Activated gamma-delta T cell treated with Interleukin-2 at 50 U/mL for 16 hours (primary cell): ENCODE measurements at regions not wholly inside any gene's neighbourhood (a gene's known extent, or its start where the extent isn't known, plus 50 kb on each side); places are given as distances from the start of the nearest gene placed in this dataset.

Experiments used
- DNase-seq: peaks from one replicate; pipeline ENCODE4 v3.0.0-alpha.2; 2020

- DNase-seq = no peak
These were observed 163.5 kb downstream of the AACS start for GRCh38 chr12:125228519-125229260.

GRCh38 chr12:125229878-125230530 is 164.8 kb downstream of the AACS start:
- no peak for DNase-seq

- no peak for DNase-seq
These were observed 168.1 kb downstream of the AACS start for GRCh38 chr12:125233319-125233718.

GRCh38 chr12:125239563-125239962 is 174.3 kb downstream of the AACS start:
- DNase-seq = no peak

- no peak for DNase-seq
These were observed 175.5 kb downstream of the AACS start for GRCh38 chr12:125240717-125241116.

GRCh38 chr12:125243811-125244210 is 178.6 kb downstream of the AACS start:
- no peak for DNase-seq

- DNase-seq = no peak
These were observed 179.1 kb downstream of the AACS start for GRCh38 chr12:125244338-125244737.

- DNase-seq = no peak
These were observed 180.6 kb downstream of the AACS start for GRCh38 chr12:125245581-125246557.

- DNase-seq = no peak
These were observed 182.2 kb downstream of the AACS start for GRCh38 chr12:125247477-125247876.

- DNase-seq = no peak
These were observed 184.0 kb downstream of the AACS start for GRCh38 chr12:125249066-125249824.

- DNase-seq = no peak
These were observed 184.7 kb downstream of the AACS start for GRCh38 chr12:125249932-125250331.

- DNase-seq = no peak
These were observed 189.0 kb downstream of the AACS start for GRCh38 chr12:125254236-125254635.

GRCh38 chr12:125254856-125255255 is 189.6 kb downstream of the AACS start:
- no peak for DNase-seq

- DNase-seq = no peak
These were observed 190.8 kb downstream of the AACS start for GRCh38 chr12:125255935-125256633.

GRCh38 chr12:125256634-125256936 is 191.3 kb downstream of the AACS start:
- DNase-seq = no peak

- DNase-seq = no peak
These were observed 194.1 kb downstream of the AACS start for GRCh38 chr12:125259178-125259867.

- DNase-seq = no peak
These were observed 197.6 kb downstream of the AACS start for GRCh38 chr12:125262851-125263250.

GRCh38 chr12:125263385-125263784 is 198.2 kb downstream of the AACS start:
- DNase-seq = no peak

GRCh38 chr12:125267114-125267513 is 201.9 kb downstream of the AACS start:
- no peak for DNase-seq

GRCh38 chr12:125269276-125269675 is 204.0 kb downstream of the AACS start:
- DNase-seq = no peak

- no peak for DNase-seq
These were observed 206.7 kb downstream of the AACS start for GRCh38 chr12:125271892-125272291.
